Calu3 (cell line): ENCODE measurements at regions not wholly inside any gene's neighbourhood (a gene's known extent, or its start where the extent isn't known, plus 50 kb on each side); places are given as distances from the start of the nearest gene placed in this dataset.

Experiments used
- BruUV-seq: library from RNA; stranded (reverse); fragments of 400-500 nt; replicated peaks from 2 replicates; lab custom pipeline; 2021; lab: Mats Ljungman, UMichigan
- CTCF ChIA-PET: fragments of 300-600 bp; sonication (Branson Sonifier 250); formaldehyde crosslinking; loops from one replicate; lab custom pipeline; 2022; ENCODE audit warnings: antibody characterized with exemption; lab: Charles Lee
- DNase-seq: peaks from one replicate; pipeline ENCODE4 v3.0.0; 2022
- H3K27ac Mint-ChIP-seq: one replicate; pipeline ENCODE4 v1.8.0; 2022; ENCODE audit warnings: mixed read lengths; ENCODE audit not compliant: unreplicated experiment
- H3K27me3 Mint-ChIP-seq: one replicate; pipeline ENCODE4 v1.8.0; 2022; ENCODE audit warnings: mixed read lengths; ENCODE audit not compliant: unreplicated experiment
- H3K36me3 Mint-ChIP-seq: one replicate; pipeline ENCODE4 v1.8.0; 2022; ENCODE audit warnings: mild to moderate bottlenecking, moderate library complexity, mixed read lengths; ENCODE audit not compliant: insufficient read depth, unreplicated experiment
- H3K4me1 Mint-ChIP-seq: one replicate; pipeline ENCODE4 v1.8.0; 2022; ENCODE audit warnings: mild to moderate bottlenecking, low read depth, mixed read lengths; ENCODE audit not compliant: unreplicated experiment
- H3K4me3 Mint-ChIP-seq: one replicate; pipeline ENCODE4 v1.8.0; 2022; ENCODE audit warnings: mild to moderate bottlenecking, low read depth, moderate library complexity, mixed read lengths; ENCODE audit not compliant: unreplicated experiment
- H3K9me3 Mint-ChIP-seq: one replicate; pipeline ENCODE4 v1.8.0; 2022; ENCODE audit warnings: low read depth, mixed read lengths; ENCODE audit not compliant: unreplicated experiment
- intact Hi-C: fragments of 100-400 bp; cut with micrococcal nuclease; formaldehyde crosslinking; loops from one replicate; pipeline ENCODE4 v1.10.0; 2022; ENCODE audit not compliant: unreplicated experiment
- TF ChIP-seq, protein P1 (sequence below): fragments of 200-600 bp; IDR thresholded peaks from one replicate; pipeline ENCODE4 v1.8.0; 2022; ENCODE audit warnings: antibody characterized with exemption; ENCODE audit not compliant: unreplicated experiment

DNA sequence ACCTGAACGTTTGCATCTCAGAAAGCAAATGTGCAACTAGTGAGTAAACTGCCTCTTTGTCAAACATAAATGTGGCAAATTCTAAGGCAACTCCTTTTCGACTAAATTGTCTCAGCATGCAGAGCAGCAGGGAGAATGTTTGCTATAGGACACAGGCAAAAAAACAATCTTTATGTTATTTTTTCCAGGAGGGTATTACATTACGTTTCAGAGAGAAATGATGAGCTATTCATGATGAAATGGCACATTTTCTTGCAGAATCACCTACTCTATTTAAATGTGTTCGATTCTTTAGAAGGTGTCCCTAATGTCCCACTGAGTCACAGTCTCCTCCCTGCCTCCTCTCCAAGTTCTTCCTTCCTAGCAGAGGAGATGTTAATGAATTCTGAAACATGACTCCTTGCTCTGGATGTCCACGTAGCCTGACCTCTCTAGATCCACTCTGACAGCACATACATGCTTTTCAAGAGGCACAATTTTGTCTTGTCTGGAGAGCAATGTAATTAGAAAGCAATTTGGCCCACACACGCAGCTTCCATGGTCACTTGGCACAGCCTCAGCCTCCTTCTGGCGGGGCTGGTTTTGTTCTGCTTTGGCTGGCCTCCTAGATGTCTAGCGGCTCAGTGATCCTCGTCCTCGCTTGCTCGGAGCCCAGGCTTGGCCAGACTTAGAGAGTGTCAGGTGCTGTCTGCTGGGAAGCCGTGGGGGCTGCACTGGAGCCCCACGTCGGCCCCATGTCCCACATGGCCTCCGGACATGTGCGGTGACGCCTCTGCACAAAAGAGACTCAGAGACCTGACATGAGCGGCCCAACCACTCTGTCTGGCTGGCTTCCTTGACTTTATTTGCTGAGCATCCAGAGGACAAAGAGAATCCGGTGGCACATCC is 125.7 kb upstream of the ZNF438 start:
- Mint-ChIP-seq H3K27ac (no peak overlapping the region), H3K9me3 (peaks cover 2% of the 10 kb centered on the region), H3K4me3 (no peak overlapping the region), H3K4me1 (peaks cover 8% of the 10 kb centered on the region), H3K36me3 (no peaks in the 10 kb centered on the region), H3K27me3 (no peaks in the 10 kb centered on the region)
- no peak for DNase-seq
- intact Hi-C loops = no loop called here
- TF ChIP-seq, protein P1, sequence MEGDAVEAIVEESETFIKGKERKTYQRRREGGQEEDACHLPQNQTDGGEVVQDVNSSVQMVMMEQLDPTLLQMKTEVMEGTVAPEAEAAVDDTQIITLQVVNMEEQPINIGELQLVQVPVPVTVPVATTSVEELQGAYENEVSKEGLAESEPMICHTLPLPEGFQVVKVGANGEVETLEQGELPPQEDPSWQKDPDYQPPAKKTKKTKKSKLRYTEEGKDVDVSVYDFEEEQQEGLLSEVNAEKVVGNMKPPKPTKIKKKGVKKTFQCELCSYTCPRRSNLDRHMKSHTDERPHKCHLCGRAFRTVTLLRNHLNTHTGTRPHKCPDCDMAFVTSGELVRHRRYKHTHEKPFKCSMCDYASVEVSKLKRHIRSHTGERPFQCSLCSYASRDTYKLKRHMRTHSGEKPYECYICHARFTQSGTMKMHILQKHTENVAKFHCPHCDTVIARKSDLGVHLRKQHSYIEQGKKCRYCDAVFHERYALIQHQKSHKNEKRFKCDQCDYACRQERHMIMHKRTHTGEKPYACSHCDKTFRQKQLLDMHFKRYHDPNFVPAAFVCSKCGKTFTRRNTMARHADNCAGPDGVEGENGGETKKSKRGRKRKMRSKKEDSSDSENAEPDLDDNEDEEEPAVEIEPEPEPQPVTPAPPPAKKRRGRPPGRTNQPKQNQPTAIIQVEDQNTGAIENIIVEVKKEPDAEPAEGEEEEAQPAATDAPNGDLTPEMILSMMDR = no peak
- CTCF ChIA-PET = no interaction called here
- no TSS peak for BruUV-seq

DNA sequence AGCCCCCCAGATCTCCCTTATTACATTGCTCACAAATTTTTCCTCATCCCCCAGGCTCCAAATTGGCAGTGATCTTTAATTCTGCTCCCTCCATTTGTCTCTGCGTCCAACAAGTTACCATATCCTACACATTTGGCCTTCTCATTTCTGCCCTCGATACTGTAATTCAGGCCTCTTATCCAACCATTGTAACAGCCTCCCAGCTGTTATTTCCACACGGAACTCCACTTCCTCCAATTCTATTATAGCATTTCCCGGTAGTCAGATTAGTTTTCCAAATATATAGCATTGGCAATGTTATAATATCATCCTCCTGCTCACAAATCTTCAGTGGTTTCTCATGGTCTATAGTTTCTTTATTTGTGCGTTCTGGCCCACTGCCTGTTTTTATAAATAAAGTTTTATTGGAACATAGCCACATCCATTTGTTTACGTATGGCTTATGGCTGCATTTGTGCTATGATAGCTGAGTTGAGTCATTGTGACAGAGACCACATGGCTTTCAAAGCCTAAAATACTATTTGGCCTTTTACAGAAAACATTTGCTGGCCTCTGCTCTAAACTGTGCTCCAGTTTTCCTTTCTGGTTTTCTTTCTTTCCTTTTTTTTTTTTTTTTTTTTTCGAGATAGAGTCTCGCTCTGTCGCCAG is 126.5 kb upstream of the ZNF438 start:
- Mint-ChIP-seq H3K4me3 (no peak overlapping the region), H3K4me1 (peaks cover 8% of the 10 kb centered on the region), H3K9me3 (peaks cover 2% of the 10 kb centered on the region), H3K27ac (no peak overlapping the region), H3K27me3 (no peaks in the 10 kb centered on the region), H3K36me3 (no peaks in the 10 kb centered on the region)
- intact Hi-C loops = no loop called here
- CTCF ChIA-PET = no interaction called here
- no peak for DNase-seq
- TF ChIP-seq, protein P1 = no peak
- BruUV-seq = no TSS peak

DNA sequence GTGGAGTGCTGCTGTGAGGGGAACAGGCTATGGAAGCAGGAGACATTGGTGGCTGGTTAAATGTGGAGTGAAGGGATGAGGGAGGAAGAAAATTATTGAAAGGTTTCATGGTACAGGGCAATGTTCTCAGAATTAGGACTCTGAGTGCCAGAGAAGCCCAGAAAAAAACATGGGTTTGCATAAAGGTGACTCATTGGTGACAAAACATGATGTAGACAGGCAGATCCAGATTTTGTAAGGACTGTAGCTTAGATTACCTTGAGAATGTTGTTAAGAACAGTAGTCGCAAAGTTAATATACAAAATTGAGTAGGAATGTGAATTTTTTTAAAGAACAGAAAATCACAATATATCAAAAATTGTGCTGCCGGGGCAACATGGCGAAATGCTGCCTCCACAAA is 134.9 kb upstream of the ZNF438 start:
- H3K27ac Mint-ChIP-seq = no peak overlapping the region
- no peaks in the 10 kb centered on the region for H3K36me3 Mint-ChIP-seq
- peaks cover 2% of the 10 kb centered on the region for H3K4me1 Mint-ChIP-seq
- H3K27me3 Mint-ChIP-seq = no peaks in the 10 kb centered on the region
- no TSS peak for BruUV-seq
- H3K9me3 Mint-ChIP-seq = peaks cover 2% of the 10 kb centered on the region
- CTCF ChIA-PET = interaction anchor here (0.6 kb wide), 1 partner anchor 447 kb away, joined by 3 read pairs; no protein-coding TSS in a partner anchor
- TF ChIP-seq, protein P1 = no peak
- no peak for DNase-seq
- intact Hi-C loops = no loop called here
- no peak overlapping the region for H3K4me3 Mint-ChIP-seq

DNA sequence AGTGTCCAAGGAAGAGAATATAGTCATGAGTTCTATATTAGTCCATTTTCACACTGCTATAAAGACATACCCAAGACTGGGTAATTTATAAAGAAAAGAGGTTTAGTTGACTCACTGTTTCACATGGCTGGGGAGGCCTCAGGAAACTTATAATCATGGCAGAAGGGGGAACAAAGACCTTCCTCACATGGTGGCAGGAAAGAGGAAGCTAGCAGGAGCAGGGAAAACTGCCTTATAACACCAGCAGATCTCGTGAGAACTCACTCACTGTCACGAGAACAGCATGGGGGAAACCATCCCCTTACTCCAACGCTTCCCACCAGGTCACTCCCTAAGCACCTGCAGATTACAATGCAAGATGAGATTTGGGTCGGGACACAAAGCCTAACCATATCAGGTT is 139.0 kb upstream of the ZNF438 start:
- H3K4me3 Mint-ChIP-seq = no peak overlapping the region
- no peak for DNase-seq
- H3K27ac Mint-ChIP-seq = no peak overlapping the region
- H3K36me3 Mint-ChIP-seq = no peaks in the 10 kb centered on the region
- peaks cover 2% of the 10 kb centered on the region for H3K9me3 Mint-ChIP-seq
- no peaks in the 10 kb centered on the region for H3K27me3 Mint-ChIP-seq
- CTCF ChIA-PET = no interaction called here
- TF ChIP-seq, protein P1 = no peak
- intact Hi-C loops = no loop called here
- H3K4me1 Mint-ChIP-seq = no peaks in the 10 kb centered on the region
- BruUV-seq = no TSS peak
